HG03565 (cell line): ENCODE measurements at regions not wholly inside any gene's neighbourhood (a gene's known extent, or its start where the extent isn't known, plus 50 kb on each side); places are given as distances from the start of the nearest gene placed in this dataset.

Experiments
- ATAC-seq: cut with Tn5 transposase; IDR thresholded peaks from one replicate; pipeline ENCODE4 v1.9.1; 2021; ENCODE audit warnings: mild to moderate bottlenecking, moderate library complexity; ENCODE audit not compliant: unreplicated experiment

GRCh38 chr4:166600264-166600663 lies 634.0 kb downstream of the SPOCK3 start:
- ATAC-seq = no peak

- ATAC-seq = no peak
Observed at GRCh38 chr4:166602068-166602467, 632.2 kb downstream of the SPOCK3 start.

GRCh38 chr4:166622425-166622977 lies 611.8 kb downstream of the SPOCK3 start:
- no peak for ATAC-seq

- peak; percentile 55 for ATAC-seq
Observed at GRCh38 chr4:166625018-166625637, 609.2 kb downstream of the SPOCK3 start.

- ATAC-seq = no peak
Observed at GRCh38 chr4:166628454-166628853, 605.8 kb downstream of the SPOCK3 start.

GRCh38 chr4:166635367-166635766 lies 598.9 kb downstream of the SPOCK3 start:
- no peak for ATAC-seq

- ATAC-seq = no peak
Observed at GRCh38 chr4:166637816-166638215, 596.5 kb downstream of the SPOCK3 start.

GRCh38 chr4:166655231-166655630 lies 579.1 kb downstream of the SPOCK3 start:
- no peak for ATAC-seq

GRCh38 chr4:166655705-166656104 lies 578.6 kb downstream of the SPOCK3 start:
- ATAC-seq = no peak

GRCh38 chr4:166657261-166657660 lies 577.0 kb downstream of the SPOCK3 start:
- ATAC-seq = no peak

- ATAC-seq = peak; percentile 22
Observed at GRCh38 chr4:166658585-166658984, 575.7 kb downstream of the SPOCK3 start.

- ATAC-seq = peak; percentile 89
Observed at GRCh38 chr4:166662266-166662843, 571.9 kb downstream of the SPOCK3 start.

GRCh38 chr4:166670341-166670740 lies 564.0 kb downstream of the SPOCK3 start:
- ATAC-seq = no peak

- no peak for ATAC-seq
Observed at GRCh38 chr4:166673911-166674310, 560.4 kb downstream of the SPOCK3 start.

GRCh38 chr4:166675411-166675810 lies 558.9 kb downstream of the SPOCK3 start:
- no peak for ATAC-seq

- ATAC-seq = no peak
Observed at GRCh38 chr4:166680796-166681195, 553.5 kb downstream of the SPOCK3 start.

- ATAC-seq = no peak
Observed at GRCh38 chr4:166682200-166682599, 552.1 kb downstream of the SPOCK3 start.
